Kidney glomerular epithelial cell (primary cell): ENCODE measurements at regions not wholly inside any gene's neighbourhood (a gene's known extent, or its start where the extent isn't known, plus 50 kb on each side); places are given as distances from the start of the nearest gene placed in this dataset.
A peak's percentile ranks its signal among the peaks of the same experiment; 100 is the strongest.
"Not testable (repeated sequence)": the region's sequence is repeated elsewhere in the genome, so short reads cannot be mapped to it uniquely, and the experiment has no call there.

Experiments used
- DNase-seq: peaks from one replicate; lab custom pipeline; 2025; lab: John Stamatoyannopoulos, UW

DNA sequence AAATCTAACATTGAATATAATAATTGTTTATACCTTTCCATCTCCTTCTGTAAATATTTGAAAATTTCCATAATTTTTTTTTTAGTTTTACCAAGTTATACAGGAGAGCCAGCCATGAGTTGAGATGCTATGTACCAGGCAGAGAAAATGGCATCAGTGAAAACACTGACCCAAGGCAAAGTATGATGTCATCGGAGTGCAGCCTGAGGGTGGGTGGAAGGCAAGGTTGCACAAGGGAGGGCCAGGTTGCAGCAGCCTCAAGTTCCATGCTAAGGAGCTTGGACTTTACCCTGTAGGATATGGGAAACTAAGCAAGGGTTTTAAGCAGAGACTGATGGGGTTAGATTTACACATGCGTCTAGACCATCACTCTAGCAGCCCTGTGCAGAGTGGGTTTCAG is 441.1 kb downstream of the BCAT1 start:
- DNase-seq, result no peak

DNA sequence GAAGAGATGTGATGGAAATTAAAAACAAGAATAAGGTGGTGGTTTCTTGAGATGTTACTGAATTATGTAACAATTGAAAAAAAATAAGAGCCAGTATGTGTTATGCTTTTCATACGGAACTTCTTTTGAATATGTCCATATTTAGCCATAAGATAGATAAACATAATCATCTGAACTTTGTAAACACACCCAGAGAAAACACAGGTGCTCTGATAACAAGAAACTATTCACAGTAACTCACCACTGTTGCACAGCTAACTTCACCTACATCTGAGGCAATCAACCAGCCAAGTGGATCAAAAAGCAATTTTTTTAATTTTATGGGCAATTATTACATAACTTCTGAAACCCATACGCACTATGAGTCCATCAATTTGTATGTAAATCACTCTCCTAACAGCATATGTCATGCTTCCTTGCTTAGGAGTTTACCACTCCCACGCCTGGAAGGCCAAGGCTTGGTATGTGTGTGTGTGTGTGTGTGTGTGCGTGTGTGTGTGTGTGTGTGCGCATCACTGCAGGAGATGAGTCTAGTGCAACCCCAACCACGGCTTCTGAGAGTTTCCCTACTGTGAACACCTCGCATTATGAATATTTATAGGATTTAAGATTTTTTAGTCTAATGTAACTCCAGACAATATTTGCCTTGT is 443.4 kb downstream of the BCAT1 start:
- peak; percentile 23 for DNase-seq

DNA sequence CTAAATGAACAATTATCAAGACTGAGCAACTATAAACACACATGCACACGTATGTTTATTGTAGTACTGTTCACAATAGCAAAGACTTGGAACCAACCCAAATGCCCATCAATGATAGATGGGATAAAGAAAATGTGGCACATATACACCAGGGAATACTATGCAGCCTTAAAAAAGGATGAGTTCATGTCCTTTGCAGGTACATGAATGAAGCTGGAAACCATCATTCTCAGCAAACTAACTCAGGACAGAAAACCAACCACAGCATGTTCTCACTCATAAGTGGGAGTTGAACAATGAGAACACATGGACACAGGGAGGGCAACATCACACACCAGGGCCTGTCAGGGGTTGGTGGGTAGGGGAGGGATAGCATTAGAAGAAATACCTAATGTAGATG is 445.4 kb downstream of the BCAT1 start:
- DNase-seq, result not testable (repeated sequence)

DNA sequence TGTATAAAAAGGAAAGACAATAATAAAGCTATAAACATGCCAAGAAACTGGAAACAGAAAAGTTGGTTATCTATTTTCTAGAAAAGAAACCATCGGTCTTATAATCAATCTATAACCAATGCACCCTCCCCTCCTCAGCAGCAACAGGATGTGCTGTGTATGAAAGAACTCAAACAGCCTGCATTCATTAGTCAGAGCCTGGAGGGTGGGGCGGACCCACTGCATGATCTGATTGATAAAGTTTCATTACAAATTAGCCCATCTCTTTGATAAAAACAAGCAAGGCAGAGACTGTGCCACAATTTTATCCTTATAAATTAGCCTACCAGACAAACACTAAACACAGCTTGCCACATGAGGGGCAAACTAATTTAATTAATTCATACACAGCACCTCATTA is 448.1 kb downstream of the BCAT1 start:
- no peak for DNase-seq

- no peak for DNase-seq
Observed at GRCh38 chr12:24500421-24500820, 448.5 kb downstream of the BCAT1 start.

DNA sequence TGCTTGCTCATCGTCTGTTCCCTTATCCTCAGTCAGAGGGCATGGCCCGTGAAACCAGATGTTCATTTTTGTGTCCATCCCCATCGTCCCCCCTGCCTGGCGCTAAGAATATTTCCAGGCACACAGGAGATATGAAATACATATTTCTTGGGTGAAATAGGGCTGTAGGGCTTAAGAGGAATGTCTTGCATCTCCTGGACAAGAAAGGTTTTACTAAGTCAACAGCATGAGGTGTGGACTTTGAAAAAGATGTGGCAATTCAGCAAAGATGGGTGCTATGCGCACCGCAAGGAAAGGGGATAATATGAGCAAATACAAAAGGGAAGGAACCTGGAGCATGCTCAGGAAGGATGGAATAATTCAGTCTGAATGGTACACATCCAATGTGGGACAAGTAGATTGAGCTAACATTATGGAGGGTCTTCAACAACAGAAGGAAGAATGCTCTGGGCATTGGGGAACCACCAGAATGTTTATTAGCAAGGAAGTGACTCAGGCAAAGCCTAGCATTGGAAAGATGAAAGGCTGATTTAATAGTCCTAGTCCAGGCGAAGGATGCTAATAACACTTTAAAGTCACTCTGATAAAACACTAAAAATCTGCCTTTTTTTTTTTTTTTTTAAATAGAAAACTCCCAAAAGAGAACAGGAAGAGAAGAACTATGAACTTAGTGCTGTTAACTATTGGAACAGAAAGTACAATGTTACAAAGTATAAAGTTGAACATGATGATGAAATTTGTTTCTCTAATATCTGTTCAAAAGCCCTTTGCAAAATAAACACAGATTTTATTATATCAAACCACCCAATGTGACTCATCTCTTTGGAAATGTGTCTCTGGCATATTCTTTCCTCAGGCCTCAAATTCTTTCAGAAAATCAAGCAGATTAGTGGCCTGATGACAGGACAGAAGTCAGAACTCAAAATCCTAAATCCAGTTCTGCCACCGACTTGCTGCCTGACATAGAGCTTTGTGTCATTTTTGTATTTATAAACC is 449.5 kb downstream of the BCAT1 start:
- no peak for DNase-seq

DNA sequence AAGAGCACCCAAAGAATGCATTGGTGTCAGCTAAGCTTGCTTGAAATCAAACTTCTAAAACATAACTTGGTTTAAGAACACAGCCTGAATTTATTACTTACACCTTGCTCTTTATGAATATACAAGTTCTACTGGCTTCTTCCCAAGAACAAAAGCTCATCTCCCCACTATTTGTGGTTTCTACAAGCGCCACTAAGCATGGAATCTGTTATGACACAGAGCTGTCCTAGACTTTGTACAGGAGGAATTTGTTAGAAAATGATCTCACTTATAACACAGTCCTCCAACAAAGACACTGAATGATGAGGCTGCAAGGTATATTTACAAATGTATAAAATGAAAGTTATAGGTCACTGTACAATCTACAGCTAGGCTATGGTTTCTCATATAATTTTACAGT is 452.1 kb downstream of the BCAT1 start:
- peak; percentile 91 for DNase-seq

DNA sequence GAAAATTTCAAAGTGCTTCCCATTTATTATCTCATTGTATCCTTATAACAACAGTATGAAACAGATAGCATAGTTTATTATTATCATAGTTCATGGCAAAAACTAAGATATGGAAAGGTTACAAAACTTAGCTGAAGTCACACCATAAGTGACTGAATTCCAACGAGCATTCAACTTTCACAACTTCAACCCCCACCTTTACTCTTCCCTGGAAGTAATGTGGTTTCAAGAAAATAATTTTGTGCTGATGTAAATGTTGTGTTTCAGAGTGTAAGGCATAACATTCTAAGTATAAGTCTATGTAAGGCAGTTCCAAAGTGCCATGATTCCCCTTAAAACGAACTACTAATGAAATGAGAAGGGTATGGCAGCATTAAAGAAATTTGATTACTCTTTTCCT is 454.5 kb downstream of the BCAT1 start:
- peak; percentile 17 for DNase-seq

GRCh38 chr12:24491968-24492367 is 456.9 kb downstream of the BCAT1 start:
- DNase-seq, result no peak

DNA sequence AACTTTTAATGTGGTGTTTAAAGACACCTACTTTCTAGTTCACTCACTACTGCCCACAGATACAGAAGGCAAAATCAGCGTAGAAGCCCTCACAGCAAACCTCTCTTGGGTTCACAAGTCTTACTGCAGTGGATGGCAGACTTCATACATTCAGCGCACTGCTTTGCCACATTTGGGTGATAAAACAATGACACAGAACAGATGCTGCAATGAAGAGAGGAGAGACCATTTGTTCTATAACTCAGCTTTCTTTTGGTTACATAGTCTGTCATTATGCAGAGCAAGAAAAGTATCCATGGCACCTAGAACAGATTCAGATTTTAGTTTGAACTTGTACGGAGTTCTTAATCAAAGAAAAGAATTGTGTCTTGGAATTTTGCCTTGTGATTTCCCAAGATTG is 459.0 kb downstream of the BCAT1 start:
- DNase-seq, result no peak

- DNase-seq, result no peak
Observed at GRCh38 chr12:24488906-24489619, 459.8 kb downstream of the BCAT1 start.

DNA sequence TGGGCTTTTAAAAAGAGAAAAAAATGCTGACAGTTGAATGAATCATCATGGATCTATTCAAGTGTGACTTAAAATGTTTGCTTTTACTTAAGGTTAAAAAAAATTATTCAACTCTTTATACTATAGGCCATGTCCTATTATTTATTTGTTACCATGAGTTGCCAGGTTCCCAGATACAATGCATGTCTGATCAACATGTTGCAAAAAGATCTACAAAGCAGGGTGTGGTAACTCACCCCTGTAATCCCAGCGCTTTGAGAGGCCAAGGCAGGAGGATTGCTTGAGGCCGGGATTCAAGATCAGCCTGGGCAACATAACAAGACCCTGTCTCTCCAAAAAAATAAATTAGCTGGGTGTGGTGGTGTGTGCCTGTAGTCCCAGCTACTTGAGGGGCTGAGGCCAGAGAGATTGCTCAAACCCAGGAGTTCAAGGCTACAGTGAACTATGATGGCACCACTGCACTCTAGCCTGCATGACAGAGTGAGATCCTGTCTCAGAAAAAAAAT is 460.8 kb downstream of the BCAT1 start:
- peak; percentile 58 for DNase-seq

- DNase-seq, result no peak
Observed at GRCh38 chr12:24487606-24488005, 461.3 kb downstream of the BCAT1 start.

DNA sequence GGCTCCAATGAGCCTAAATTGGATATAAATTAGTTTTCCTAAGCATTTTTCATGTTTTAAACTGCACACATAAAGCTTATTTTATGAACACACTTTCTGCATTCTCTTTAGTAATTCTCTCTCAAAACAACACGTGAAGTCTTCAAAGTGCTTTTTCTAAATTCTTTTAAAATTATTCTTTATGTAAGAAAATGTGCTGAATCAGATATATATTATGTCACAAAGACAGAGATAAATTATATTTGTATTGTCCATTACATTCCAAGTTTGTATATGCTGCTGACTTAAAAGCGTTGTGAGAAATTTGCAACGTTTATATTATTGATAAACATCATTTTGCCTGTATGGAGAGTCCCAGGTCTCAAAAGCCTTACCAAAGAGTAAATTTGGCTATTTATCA is 465.2 kb downstream of the BCAT1 start:
- no peak for DNase-seq

DNA sequence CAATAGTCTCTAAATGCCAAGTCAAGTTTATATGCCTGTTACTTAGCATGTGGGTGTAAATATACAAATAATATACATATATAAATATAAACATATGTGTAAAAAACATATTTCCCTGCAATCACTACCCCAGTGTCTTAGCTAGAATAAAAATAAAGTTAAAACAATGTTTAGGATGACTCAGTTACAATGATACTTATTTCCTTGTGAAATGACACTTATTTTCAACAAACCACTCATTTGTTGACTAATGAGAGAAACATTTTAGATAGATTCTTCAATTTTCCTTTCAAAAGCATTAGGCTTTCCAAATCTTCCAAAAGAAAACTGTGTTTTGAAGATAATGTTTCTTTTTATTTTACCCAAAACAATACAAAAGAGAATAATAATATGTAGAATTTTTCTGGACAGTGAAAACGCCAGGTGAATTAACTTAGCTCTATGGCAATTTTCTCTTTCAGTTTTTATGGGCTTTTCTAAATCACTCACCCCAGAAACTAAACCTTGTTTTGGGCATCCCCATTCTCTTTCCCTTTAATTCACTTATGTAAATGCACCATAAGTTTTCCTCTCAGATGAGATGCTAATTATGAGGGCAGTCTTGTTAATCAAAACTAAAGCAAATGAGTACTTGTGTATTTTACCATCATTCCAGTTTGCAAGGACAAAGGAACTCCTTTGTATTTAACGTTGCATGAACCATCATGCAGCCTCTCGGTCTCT is 465.9 kb downstream of the BCAT1 start:
- no peak for DNase-seq

DNA sequence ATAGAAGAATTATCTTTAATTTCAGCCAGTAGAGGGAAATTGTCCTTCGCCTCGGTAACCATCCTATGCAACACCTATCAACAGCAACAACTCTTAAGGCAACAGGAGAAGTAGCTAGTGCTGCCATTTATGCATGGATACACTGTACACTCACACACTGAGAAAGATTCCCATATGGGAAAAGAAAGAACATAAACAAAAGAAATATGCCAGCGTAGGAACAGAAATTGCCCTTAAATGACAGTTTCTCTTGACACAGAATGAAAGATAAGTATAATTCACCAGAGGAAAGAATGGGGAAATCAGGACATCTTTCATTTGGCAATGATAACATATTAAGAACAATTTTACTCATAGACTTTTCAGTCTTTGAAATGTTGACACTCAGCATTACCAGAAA is 466.9 kb downstream of the BCAT1 start:
- DNase-seq, result no peak

DNA sequence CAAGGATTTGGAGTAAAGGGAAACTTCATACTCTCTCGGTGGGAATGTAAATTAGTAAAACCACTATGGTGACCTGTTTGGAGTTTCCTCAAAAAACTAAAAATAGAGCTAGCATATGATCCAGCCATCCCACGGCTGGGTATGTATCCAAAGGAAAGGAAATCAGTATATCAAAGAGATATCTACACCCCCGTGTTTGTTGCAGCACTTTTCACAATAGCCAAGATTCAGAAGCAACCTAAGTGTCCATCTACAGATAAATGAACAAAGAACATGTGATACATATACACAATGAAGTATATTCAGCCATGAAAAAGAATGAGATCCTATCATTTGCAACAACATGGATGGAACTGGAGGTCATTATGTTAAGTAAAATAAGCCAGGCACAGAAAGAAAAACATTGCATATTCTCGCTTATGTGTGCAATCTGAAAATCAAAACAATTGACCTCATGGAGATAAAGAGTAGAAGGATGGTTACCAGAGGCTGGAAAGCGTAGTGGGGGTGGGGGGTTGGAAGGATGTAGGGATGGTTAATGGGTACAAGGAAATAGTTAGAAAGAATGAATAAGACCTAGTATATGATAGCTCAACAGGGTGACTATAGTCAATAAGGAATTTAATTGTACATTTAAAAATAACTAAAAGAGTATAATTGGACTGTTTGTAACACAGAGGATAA is 468.0 kb downstream of the BCAT1 start:
- DNase-seq, result no peak

DNA sequence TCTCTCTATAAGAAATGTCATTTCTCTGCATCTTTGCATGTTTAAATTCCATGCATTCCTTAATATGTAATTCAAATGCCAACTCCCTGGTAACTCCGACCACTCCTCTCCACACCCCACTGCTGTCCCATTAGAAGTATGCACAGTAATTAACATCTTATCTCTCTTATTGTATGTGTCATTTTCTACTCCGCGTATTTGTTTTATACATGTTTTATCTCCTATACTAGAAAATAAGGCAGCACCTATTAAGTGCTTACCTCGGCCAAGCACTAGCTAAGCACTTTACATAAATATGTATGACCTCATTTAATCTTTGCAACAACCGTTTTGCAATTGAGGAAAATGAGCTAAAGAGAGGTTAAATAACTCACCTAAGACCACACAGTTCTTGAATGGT is 469.8 kb downstream of the BCAT1 start:
- DNase-seq, result no peak

DNA sequence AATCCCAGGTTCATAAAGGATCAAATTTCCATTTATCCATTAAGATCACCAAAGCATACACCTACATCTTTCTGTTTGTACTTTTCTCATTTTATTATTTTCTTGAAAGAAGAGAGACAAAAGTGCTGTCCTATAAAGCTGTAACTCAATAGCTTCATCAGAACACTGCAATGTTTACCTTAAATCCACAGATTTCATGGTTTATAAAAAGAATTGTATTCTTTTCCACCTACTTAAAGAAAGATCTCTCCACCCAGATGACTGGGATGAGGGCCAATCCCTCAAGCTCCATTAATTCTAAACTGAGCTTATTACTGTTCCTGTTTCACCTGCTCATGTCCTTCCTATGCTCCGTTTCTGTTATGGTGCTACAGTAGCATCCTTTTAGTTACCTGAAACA is 470.6 kb downstream of the BCAT1 start:
- DNase-seq, result no peak

- DNase-seq, result no peak
Observed at GRCh38 chr12:24476310-24476709, 472.6 kb downstream of the BCAT1 start.

- DNase-seq, result no peak
Observed at GRCh38 chr12:24475337-24475736, 473.6 kb downstream of the BCAT1 start.
